CD14-positive monocyte (primary cell): ENCODE measurements at regions not wholly inside any gene's neighbourhood (a gene's known extent, or its start where the extent isn't known, plus 50 kb on each side); places are given as distances from the start of the nearest gene placed in this dataset.
"Not testable (repeated sequence)": the region's sequence is repeated elsewhere in the genome, so short reads cannot be mapped to it uniquely, and the experiment has no call there.

Experiments
- DNase-seq, 3 donors: peaks; one replicate each; pipeline ENCODE4 v3.0.0-alpha.2; 2011 to 2022
- H2AFZ ChIP-seq: 2 replicates; pipeline ENCODE4 v1.6.0; 2012; ENCODE audit warnings: mild to moderate bottlenecking, low read depth, low read length, inconsistent platforms; ENCODE audit not compliant: insufficient read depth, poor library complexity, severe bottlenecking
- H3K27ac ChIP-seq, 2 donors: 1 replicate in 1 of 2; 2 replicates in 1 of 2; pipeline ENCODE4 v1.5.1; 2012 to 2013; ENCODE audit warnings: low read length in 2 of 2, control low read depth in 1 of 2, inconsistent platforms in 1 of 2, low read depth in 1 of 2, mild to moderate bottlenecking in 1 of 2
- H3K27me3 ChIP-seq, 2 donors: one replicate each; pipeline versions ENCODE4 v1.6.0 to v1.6.1; 2011 to 2013; ENCODE audit warnings: low read length in 2 of 2; ENCODE audit not compliant: control insufficient read depth in 2 of 2, insufficient read depth in 2 of 2
- H3K36me3 ChIP-seq, 2 donors: replicated peaks in 1 of 2; 1 replicate in 1 of 2; 2 replicates in 1 of 2; pipeline versions ENCODE4 v1.5.1 to v1.6.1; 2012 to 2013; ENCODE audit warnings: low read length in 2 of 2, control low read depth in 1 of 2, inconsistent platforms in 1 of 2, mild to moderate bottlenecking in 1 of 2; ENCODE audit not compliant: insufficient read depth in 2 of 2, control insufficient read depth in 1 of 2
- H3K4me1 ChIP-seq, 2 donors: 1 replicate in 1 of 2; 2 replicates in 1 of 2; pipeline versions ENCODE4 v1.5.1 to v1.6.1; 2012 to 2013; ENCODE audit warnings: low read length in 2 of 2, control low read depth in 1 of 2, inconsistent platforms in 1 of 2, mild to moderate bottlenecking in 1 of 2, moderate library complexity in 1 of 2; ENCODE audit not compliant: insufficient read depth in 2 of 2, control insufficient read depth in 1 of 2
- H3K4me2 ChIP-seq: replicated peaks from 2 replicates; pipeline ENCODE3; 2012; ENCODE audit warnings: low read length, moderate library complexity, mild to moderate bottlenecking; ENCODE audit not compliant: poor library complexity, severe bottlenecking; ENCODE audit errors: extremely low read depth
- H3K4me3 ChIP-seq, 3 experiments: fragments of 200-600 bp in 1 of 3; sonication (generic) in 1 of 3; replicated peaks in 1 of 3; 1 replicate in 2 of 3; 2 replicates in 1 of 3; pipeline ENCODE4 v1.5.1; 2011 to 2013; ENCODE audit warnings: low read length in 3 of 3, mild to moderate bottlenecking in 3 of 3, control low read depth in 2 of 3, low read depth in 2 of 3, inconsistent platforms in 1 of 3, moderate library complexity in 1 of 3
- H3K79me2 ChIP-seq: 2 replicates; pipeline ENCODE4 v1.6.0; 2012; ENCODE audit warnings: mild to moderate bottlenecking, control low read depth, inconsistent platforms, low read length, moderate library complexity; ENCODE audit not compliant: insufficient read depth
- H3K9ac ChIP-seq: 2 replicates; pipeline ENCODE4 v1.6.0; 2017; ENCODE audit warnings: low read length, mild to moderate bottlenecking; ENCODE audit not compliant: insufficient read depth, poor library complexity, severe bottlenecking
- H3K9me3 ChIP-seq, 2 donors: replicated peaks in 1 of 2; 1 replicate in 1 of 2; 2 replicates in 1 of 2; pipeline versions ENCODE4 v1.5.1 to v1.6.1; 2012 to 2013; ENCODE audit warnings: low read length in 2 of 2, control low read depth in 1 of 2; ENCODE audit not compliant: control insufficient read depth in 1 of 2, insufficient read depth in 1 of 2
- H4K20me1 ChIP-seq: 2 replicates; pipeline ENCODE4 v1.6.0; 2012; ENCODE audit warnings: mild to moderate bottlenecking, low read length, control low read depth, moderate library complexity; ENCODE audit not compliant: insufficient read depth
- H3K27ac Mint-ChIP-seq, 7 donors: one replicate each; pipeline ENCODE4 v1.8.0; 2020; ENCODE audit warnings: mild to moderate bottlenecking in 7 of 7, mixed read lengths in 7 of 7, moderate library complexity in 6 of 7, inconsistent platforms in 2 of 7
- H3K27me3 Mint-ChIP-seq, 3 donors: one replicate each; pipeline ENCODE4 v1.8.0; 2021 to 2022; ENCODE audit warnings: low read depth in 3 of 3, mild to moderate bottlenecking in 3 of 3, mixed read lengths in 3 of 3, moderate library complexity in 3 of 3, inconsistent platforms in 1 of 3
- H3K36me3 Mint-ChIP-seq, 2 donors: one replicate each; pipeline ENCODE4 v1.8.0; 2020; ENCODE audit warnings: mixed read lengths in 2 of 2, inconsistent platforms in 1 of 2, mild to moderate bottlenecking in 1 of 2
- H3K4me1 Mint-ChIP-seq: one replicate; pipeline ENCODE4 v1.8.0; 2020; ENCODE audit warnings: mild to moderate bottlenecking, mixed read lengths
- H3K4me3 Mint-ChIP-seq, 2 donors: one replicate each; pipeline ENCODE4 v1.8.0; 2020; ENCODE audit warnings: mild to moderate bottlenecking in 2 of 2, mixed read lengths in 2 of 2, moderate library complexity in 1 of 2
- H3K9me3 Mint-ChIP-seq, 7 donors: one replicate each; pipeline ENCODE4 v1.8.0; 2020 to 2022; ENCODE audit warnings: mixed read lengths in 7 of 7, mild to moderate bottlenecking in 6 of 7, moderate library complexity in 6 of 7, inconsistent platforms in 2 of 7
- WGBS: methylation state at CpG from one replicate; pipeline ENCODE4 v1.1.5; 2013; ENCODE audit warnings: missing lambda C conversion rate; ENCODE audit not compliant: insufficient coverage; 5-methylcytosine and 5-hydroxymethylcytosine counted together
- intact Hi-C, 2 donors: fragments of 100-400 bp; cut with micrococcal nuclease; formaldehyde crosslinking; loops; one replicate each; pipeline versions ENCODE4 v1.15.0 to v1.15.1; 2023

DNA sequence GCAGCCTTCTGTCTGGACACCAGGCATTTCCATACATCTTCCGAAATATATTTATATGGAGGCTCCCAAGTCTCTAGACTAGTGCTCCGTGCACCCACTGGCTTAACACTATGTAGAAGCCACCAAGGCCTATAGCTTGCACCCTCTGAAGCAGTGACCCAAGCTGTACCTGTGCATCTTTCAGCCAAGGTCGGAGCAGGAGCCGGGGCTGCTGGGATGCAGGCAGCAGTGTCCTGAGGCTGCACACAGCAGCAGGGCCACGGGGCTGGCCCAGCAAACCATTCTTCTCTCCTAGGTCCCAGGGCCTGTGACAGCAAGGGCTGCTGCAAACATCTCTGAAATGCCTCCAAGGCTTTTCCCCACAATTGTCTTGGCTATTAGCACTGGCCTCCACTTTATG lies 328.8 kb downstream of the FOXD4L4 start:
- H3K79me2 ChIP-seq, H3K4me1 Mint-ChIP-seq, H3K36me3 ChIP-seq, intact Hi-C loops, H3K9me3 ChIP-seq, DNase-seq, H3K27ac ChIP-seq, H3K27me3 Mint-ChIP-seq, H3K27me3 ChIP-seq, H3K27ac Mint-ChIP-seq, H3K4me3 Mint-ChIP-seq, H3K4me1 ChIP-seq, H3K36me3 Mint-ChIP-seq, H3K9me3 Mint-ChIP-seq, H2AFZ ChIP-seq, H3K4me3 ChIP-seq, H3K4me2 ChIP-seq, H3K9ac ChIP-seq, H4K20me1 ChIP-seq: not testable (repeated sequence)
- 83% methylated on average over 2 of the region's 5 CpGs for WGBS

- H3K27ac ChIP-seq, H3K4me1 ChIP-seq, H4K20me1 ChIP-seq, H3K27me3 ChIP-seq, H3K36me3 Mint-ChIP-seq, H3K9me3 Mint-ChIP-seq, H2AFZ ChIP-seq, H3K4me3 Mint-ChIP-seq, H3K4me3 ChIP-seq, H3K9ac ChIP-seq, H3K27me3 Mint-ChIP-seq, H3K9me3 ChIP-seq, intact Hi-C loops, H3K36me3 ChIP-seq, H3K79me2 ChIP-seq, H3K27ac Mint-ChIP-seq, H3K4me2 ChIP-seq, H3K4me1 Mint-ChIP-seq: not testable (repeated sequence)
- DNase-seq: peak in 1 of 3 donors; percentile 3
- no CpG with 5 or more reads among the region's 4 CpGs for WGBS
These were observed 330.3 kb downstream of the FOXD4L4 start for GRCh38 chr9:66067231-66067630.

- H3K9ac ChIP-seq, H3K4me3 ChIP-seq, H3K79me2 ChIP-seq, H3K27ac ChIP-seq, H3K27me3 ChIP-seq, intact Hi-C loops, H2AFZ ChIP-seq, H3K27ac Mint-ChIP-seq, H3K4me1 Mint-ChIP-seq, H3K27me3 Mint-ChIP-seq, H3K9me3 ChIP-seq, H3K36me3 Mint-ChIP-seq, H3K36me3 ChIP-seq, H3K4me3 Mint-ChIP-seq, H3K4me1 ChIP-seq, H4K20me1 ChIP-seq, H3K4me2 ChIP-seq, H3K9me3 Mint-ChIP-seq: not testable (repeated sequence)
- DNase-seq: peak in 1 of 3 donors; percentile 4
- WGBS: no CpG with 5 or more reads among the region's 4 CpGs
These were observed 331.6 kb downstream of the FOXD4L4 start for GRCh38 chr9:66068451-66068989.

DNA sequence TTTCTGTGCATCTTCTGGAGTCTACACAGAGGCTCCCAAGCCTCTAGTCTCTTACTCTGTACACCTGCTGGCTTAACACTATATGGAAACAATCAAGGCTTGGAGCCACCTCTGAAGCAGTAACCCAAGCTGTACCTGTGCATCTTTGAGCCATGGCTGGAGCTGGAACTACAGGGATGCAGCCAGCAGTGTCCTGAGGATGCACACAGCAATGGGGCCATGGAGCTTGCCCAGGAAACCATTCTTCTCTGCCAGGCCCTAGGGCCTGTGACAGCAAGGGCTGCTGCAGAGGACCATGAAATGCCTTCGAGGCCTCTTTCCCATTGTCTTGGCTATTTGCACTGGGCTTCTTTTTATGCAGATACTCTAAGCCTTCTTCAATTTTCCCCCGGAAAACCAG lies 332.1 kb downstream of the FOXD4L4 start:
- H3K27me3 Mint-ChIP-seq, H3K27ac ChIP-seq, H3K27me3 ChIP-seq, H3K9me3 Mint-ChIP-seq, H3K36me3 Mint-ChIP-seq, H3K36me3 ChIP-seq, DNase-seq, H3K4me1 Mint-ChIP-seq, H3K4me1 ChIP-seq, H3K9me3 ChIP-seq, H3K79me2 ChIP-seq, H2AFZ ChIP-seq, H4K20me1 ChIP-seq, intact Hi-C loops, H3K4me2 ChIP-seq, H3K9ac ChIP-seq, H3K4me3 ChIP-seq, H3K27ac Mint-ChIP-seq, H3K4me3 Mint-ChIP-seq: not testable (repeated sequence)
- no CpG with 5 or more reads among the region's 2 CpGs for WGBS
